ENCODE measurements at regions not wholly inside any gene's neighbourhood (a gene's known extent, or its start where the extent isn't known, plus 50 kb on each side); places are given as distances from the start of the nearest gene placed in this dataset.

DNA sequence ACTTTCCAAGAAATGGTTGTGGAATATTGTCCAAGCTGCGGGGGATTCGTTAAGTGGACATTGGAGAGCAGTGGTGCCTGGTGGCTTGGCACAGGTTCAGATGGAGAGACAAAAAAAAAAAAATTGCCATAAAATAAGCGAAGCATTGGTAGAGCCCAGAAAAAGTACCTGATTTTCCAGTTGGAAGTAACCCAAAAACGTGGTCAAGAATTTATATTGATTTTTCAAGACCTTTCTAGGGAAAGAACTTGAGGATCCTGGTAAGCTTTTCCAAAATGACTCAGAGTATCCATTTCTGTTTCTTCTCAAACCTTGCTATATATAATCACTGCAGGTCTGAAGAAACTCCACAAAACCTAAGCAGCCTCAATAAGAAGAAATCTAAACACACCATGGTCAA, 94.6 kb downstream of the ING1 start:
- H3K36me3 Mint-ChIP-seq (ENCODE audit: low read depth), result no peaks in the 10 kb centered on the region
- peak overlapping the region; percentile 62 for H3K27ac Mint-ChIP-seq (ENCODE audit: unreplicated experiment)
- DNase-seq (ENCODE audit: low spot score), result no peak
- no peaks in the 10 kb centered on the region for H3K9me3 Mint-ChIP-seq (ENCODE audit: low read depth)
- TF ChIP-seq, protein P1, sequence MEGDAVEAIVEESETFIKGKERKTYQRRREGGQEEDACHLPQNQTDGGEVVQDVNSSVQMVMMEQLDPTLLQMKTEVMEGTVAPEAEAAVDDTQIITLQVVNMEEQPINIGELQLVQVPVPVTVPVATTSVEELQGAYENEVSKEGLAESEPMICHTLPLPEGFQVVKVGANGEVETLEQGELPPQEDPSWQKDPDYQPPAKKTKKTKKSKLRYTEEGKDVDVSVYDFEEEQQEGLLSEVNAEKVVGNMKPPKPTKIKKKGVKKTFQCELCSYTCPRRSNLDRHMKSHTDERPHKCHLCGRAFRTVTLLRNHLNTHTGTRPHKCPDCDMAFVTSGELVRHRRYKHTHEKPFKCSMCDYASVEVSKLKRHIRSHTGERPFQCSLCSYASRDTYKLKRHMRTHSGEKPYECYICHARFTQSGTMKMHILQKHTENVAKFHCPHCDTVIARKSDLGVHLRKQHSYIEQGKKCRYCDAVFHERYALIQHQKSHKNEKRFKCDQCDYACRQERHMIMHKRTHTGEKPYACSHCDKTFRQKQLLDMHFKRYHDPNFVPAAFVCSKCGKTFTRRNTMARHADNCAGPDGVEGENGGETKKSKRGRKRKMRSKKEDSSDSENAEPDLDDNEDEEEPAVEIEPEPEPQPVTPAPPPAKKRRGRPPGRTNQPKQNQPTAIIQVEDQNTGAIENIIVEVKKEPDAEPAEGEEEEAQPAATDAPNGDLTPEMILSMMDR (IDR thresholded peaks at IDR 0.05), result no peak
- peaks cover 6% of the 10 kb centered on the region for H3K27me3 Mint-ChIP-seq (ENCODE audit: low read depth)
- H3K4me3 Mint-ChIP-seq (ENCODE audit: unreplicated experiment), result no peak overlapping the region
- H3K4me1 Mint-ChIP-seq (ENCODE audit: low read depth), result peaks cover 10% of the 10 kb centered on the region

DNA sequence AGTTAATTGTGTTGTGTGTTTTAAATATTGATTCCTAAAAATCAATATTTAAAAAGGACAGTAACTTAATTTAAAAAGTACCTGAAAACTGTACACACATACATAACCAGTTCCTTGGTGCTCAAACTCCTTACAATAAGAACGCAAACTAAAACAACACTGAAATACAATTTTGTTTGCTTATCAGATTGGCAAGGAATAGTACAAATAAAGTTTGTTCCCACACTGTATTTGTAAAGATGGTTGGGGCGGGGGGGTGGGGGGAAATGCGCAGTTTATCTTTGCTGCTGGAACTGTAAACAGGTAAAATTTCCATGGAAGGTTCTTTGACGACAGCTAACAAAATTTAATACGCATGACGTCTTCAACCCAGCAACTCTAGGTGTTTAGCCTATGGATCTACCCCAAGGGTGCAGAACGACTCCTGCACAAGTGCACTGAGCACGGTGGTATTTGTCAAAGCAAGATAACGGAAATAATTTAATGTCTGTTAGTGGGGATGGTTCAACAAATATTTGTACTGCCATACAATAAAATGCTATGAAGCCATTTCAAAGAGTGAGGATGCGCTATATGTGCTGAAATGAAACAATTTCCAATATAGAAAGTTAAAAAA, 96.5 kb downstream of the ING1 start:
- no peaks in the 10 kb centered on the region for H3K36me3 Mint-ChIP-seq (ENCODE audit: low read depth)
- DNase-seq (ENCODE audit: low spot score), result no peak
- TF ChIP-seq, protein P1 (IDR thresholded peaks at IDR 0.05), result no peak
- H3K4me3 Mint-ChIP-seq (ENCODE audit: unreplicated experiment), result no peak overlapping the region
- no peaks in the 10 kb centered on the region for H3K9me3 Mint-ChIP-seq (ENCODE audit: low read depth)
- H3K4me1 Mint-ChIP-seq (ENCODE audit: low read depth), result peaks cover 10% of the 10 kb centered on the region
- H3K27ac Mint-ChIP-seq (ENCODE audit: unreplicated experiment), result no peak overlapping the region
- H3K27me3 Mint-ChIP-seq (ENCODE audit: low read depth), result peaks cover 6% of the 10 kb centered on the region

DNA sequence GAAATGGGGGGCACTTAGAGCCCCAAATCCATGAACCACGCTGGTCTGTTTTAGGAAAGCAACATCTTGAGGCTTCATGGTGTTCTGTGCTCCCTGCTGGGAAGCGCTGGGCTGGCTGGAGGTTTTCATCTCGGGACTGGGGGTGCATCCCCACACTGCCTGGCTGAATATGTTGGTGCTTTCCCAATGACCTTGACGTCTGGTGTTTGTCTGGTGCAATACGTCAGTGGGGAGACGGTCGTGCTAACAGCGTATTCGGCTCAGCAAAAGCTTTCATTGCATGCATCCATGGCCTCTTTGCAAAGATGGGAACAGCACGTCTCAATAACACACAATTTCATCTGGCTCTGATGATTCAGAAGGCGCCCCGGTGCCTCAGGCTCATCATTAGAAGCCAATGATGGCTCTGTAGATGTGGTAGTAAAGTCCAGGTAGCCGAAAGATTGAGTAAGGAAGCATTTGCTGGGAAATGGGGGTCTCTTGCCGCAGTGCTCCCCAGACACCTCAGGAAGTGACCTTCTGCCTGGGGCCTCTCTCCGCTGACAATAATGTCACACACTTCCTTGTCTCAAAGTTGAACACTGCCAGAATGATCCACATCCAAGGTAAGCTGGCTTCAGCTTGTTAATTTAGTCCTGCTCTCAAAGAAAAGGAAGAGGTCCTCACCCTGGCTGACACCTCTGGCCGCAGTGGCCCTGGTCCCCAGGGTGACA, 97.7 kb downstream of the ING1 start:
- Mint-ChIP-seq H3K27ac (ENCODE audit: unreplicated experiment) (no peak overlapping the region), H3K27me3 (ENCODE audit: low read depth) (peaks cover 6% of the 10 kb centered on the region), H3K4me3 (ENCODE audit: unreplicated experiment) (no peak overlapping the region), H3K9me3 (ENCODE audit: low read depth) (no peaks in the 10 kb centered on the region), H3K4me1 (ENCODE audit: low read depth) (peaks cover 20% of the 10 kb centered on the region), H3K36me3 (ENCODE audit: low read depth) (no peaks in the 10 kb centered on the region)
- no peak for DNase-seq (ENCODE audit: low spot score)
- TF ChIP-seq, protein P1 (IDR thresholded peaks at IDR 0.05), result no peak

DNA sequence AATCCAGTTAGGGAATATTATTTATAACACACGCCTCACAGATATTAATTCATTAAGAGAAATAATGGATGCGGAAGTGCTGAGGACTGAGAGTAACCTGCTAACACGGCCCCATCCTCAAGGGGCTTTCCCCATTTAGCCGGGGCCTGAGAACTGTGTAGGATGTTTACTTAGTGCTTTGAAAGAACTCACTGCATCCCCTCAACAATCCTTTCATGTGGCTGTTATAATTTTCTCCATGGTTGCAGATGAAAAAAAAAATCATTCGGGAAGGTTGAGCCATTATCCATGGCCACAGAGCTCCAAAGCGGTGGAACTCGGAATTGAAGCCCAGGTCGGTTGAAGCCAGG, 98.2 kb downstream of the ING1 start:
- Mint-ChIP-seq H3K27ac (ENCODE audit: unreplicated experiment) (no peak overlapping the region), H3K27me3 (ENCODE audit: low read depth) (peaks cover 6% of the 10 kb centered on the region), H3K36me3 (ENCODE audit: low read depth) (no peaks in the 10 kb centered on the region), H3K4me3 (ENCODE audit: unreplicated experiment) (no peak overlapping the region), H3K9me3 (ENCODE audit: low read depth) (no peaks in the 10 kb centered on the region), H3K4me1 (ENCODE audit: low read depth) (peaks cover 25% of the 10 kb centered on the region)
- TF ChIP-seq, protein P1 (IDR thresholded peaks at IDR 0.05), result no peak
- no peak for DNase-seq (ENCODE audit: low spot score)

GRCh38 chr13:110812121-110812868, 98.8 kb downstream of the ING1 start:
- Mint-ChIP-seq H3K4me1 (ENCODE audit: low read depth) (peaks cover 25% of the 10 kb centered on the region), H3K4me3 (ENCODE audit: unreplicated experiment) (no peak overlapping the region), H3K27me3 (ENCODE audit: low read depth) (peaks cover 6% of the 10 kb centered on the region), H3K27ac (ENCODE audit: unreplicated experiment) (no peak overlapping the region), H3K36me3 (ENCODE audit: low read depth) (no peaks in the 10 kb centered on the region), H3K9me3 (ENCODE audit: low read depth) (no peaks in the 10 kb centered on the region)
- peak; percentile 86 for DNase-seq (ENCODE audit: low spot score)
- TF ChIP-seq, protein P1 (IDR thresholded peaks at IDR 0.05), result no peak

Data from chondrocyte (in vitro differentiated cells).